GM12874 (cell line): ENCODE measurements at regions not wholly inside any gene's neighbourhood (a gene's known extent, or its start where the extent isn't known, plus 50 kb on each side); places are given as distances from the start of the nearest gene placed in this dataset.

ENCODE experiments used
- TF ChIP-seq, protein P1 (sequence below): IDR thresholded peaks from 2 replicates; pipeline ENCODE4 v1.5.1; 2011; ENCODE audit warnings: low read depth, mild to moderate bottlenecking, control low read depth, low read length, moderate library complexity; ENCODE audit not compliant: insufficient read depth

DNA sequence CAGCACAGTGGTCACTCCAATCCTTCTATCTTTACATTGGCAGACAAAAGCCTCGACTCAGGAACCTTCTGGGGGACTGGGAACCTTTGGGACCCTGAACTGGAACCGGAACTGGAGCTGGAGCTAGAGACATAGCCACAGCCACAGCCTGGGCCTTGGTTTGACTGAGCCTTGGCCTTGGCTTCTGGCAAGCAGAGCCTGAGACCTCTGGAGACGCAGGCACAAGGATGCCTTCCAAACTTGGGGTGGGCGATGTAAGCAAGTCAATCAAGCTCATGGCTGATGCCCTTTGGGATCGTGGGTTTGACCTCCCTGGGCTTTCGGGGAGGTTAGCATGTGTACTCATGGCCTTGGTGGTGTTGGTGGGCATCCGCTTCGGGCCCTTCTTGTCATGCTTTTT lies 619.3 kb downstream of the MBD2 start:
- TF ChIP-seq, protein P1, sequence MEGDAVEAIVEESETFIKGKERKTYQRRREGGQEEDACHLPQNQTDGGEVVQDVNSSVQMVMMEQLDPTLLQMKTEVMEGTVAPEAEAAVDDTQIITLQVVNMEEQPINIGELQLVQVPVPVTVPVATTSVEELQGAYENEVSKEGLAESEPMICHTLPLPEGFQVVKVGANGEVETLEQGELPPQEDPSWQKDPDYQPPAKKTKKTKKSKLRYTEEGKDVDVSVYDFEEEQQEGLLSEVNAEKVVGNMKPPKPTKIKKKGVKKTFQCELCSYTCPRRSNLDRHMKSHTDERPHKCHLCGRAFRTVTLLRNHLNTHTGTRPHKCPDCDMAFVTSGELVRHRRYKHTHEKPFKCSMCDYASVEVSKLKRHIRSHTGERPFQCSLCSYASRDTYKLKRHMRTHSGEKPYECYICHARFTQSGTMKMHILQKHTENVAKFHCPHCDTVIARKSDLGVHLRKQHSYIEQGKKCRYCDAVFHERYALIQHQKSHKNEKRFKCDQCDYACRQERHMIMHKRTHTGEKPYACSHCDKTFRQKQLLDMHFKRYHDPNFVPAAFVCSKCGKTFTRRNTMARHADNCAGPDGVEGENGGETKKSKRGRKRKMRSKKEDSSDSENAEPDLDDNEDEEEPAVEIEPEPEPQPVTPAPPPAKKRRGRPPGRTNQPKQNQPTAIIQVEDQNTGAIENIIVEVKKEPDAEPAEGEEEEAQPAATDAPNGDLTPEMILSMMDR, result no peak

DNA sequence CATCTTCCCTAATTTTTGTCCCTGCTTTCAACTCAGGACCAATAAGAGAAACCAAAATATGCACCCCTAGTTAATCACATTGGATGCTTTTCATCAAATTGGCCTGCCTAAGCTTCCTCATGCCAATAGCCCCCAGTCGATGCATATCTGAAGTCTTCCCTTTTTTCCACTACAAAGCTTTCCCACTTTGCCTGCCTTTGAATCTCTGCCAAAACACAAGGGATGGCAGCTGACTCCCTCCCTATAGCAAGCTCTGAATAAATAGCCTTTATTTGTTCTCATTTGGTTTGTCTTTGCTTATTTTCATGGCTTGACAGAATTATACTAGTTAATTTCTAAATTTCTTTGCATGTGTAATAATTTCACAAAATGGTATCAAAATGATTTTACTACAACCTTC lies 621.2 kb downstream of the MBD2 start:
- TF ChIP-seq, protein P1, result no peak

DNA sequence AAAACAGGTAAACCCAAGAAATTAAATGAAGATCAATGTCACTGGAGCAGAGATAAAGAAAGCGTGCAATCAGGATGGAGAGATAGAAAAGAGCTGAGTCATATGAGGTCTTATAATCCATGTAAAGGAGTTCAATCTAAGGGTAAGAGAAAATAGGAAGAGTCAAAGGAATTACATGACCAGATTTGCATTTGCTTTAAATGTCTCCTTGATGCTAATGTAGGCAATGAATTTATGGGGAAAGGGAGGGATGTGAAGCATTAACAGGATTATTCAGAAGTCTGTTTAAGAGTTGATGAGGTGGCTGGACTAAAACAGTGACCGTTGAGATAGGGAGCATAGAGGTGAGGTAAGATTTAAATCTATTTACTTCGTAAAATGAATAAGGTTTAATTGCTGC lies 623.1 kb downstream of the MBD2 start:
- TF ChIP-seq, protein P1, result no peak

DNA sequence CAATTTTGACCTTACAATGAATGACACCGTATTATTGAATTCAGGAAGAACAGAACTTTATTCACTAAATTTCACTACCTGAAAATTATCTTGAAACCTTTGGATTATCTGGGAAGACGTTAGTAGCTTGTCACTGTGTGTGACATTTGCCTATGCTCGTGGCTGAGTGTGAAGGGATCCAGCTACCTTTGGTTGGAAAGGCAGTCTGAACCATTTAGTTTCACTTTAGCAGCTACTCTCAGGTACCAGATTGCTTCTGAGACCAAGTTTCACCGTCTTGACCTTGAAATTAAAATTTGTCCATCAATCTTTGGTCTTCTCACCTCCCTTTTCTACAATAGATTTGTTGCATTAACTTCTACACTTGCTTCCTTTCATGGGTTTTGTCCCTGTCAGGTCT lies 637.5 kb downstream of the MBD2 start:
- TF ChIP-seq, protein P1, result no peak
